ENCODE measurements at regions not wholly inside any gene's neighbourhood (a gene's known extent, or its start where the extent isn't known, plus 50 kb on each side); places are given as distances from the start of the nearest gene placed in this dataset.
"Not testable (repeated sequence)": the region's sequence is repeated elsewhere in the genome, so short reads cannot be mapped to it uniquely, and the experiment has no call there.

GRCh38 chr11:87628957-87629356 lies 546.3 kb downstream of the RAB38 start:
- Histone ChIP-seq H3K4me1 (ENCODE audit: control insufficient read depth, insufficient read depth, low read length) (no peaks in the 10 kb centered on the region), H3K9me3 (ENCODE audit: control insufficient read depth, low read depth, low read length) (no peaks in the 10 kb centered on the region), H3K27me3 (ENCODE audit: control insufficient read depth, insufficient read depth, low read length) (no peaks in the 10 kb centered on the region), H3K36me3 (ENCODE audit: control insufficient read depth, insufficient read depth, low read length) (no peaks in the 10 kb centered on the region), H3K4me3 (ENCODE audit: low read length) (no peak overlapping the region), H3K27ac (ENCODE audit: low read length) (no peak overlapping the region)
- no peak for DNase-seq

DNA sequence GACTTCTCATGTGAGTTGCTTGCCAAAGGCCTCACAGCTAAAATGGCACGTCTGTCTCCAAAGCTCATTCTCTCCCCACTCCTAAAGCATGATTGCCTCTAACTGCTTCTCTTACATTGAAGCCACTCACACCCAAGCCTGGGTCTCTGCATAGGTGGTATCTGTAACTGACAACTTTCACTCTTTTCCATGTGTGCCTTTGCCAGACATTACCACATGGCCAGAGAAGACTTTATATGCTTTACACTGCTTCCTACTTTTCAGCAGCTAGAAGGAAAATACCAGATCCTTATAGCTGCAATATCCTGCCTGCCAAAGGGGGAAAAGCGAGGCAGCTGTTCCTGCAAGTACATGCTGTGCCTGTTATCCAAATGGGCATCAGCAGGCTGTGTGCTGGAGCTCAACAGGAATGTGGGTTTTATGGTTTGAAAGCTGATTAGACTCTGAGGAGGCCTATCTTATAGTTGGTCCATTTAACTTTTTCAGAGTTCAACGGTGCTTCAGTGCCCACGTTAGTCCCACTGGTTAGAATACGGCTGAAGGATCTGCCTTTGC lies 547.1 kb downstream of the RAB38 start:
- no peak overlapping the region for H3K27ac ChIP-seq (ENCODE audit: low read length)
- DNase-seq, result no peak
- no CpG with 5 or more reads among the region's 5 CpGs for WGBS (ENCODE audit: insufficient coverage, low lambda C conversion rate)
- no peaks in the 10 kb centered on the region for H3K9me3 ChIP-seq (ENCODE audit: control insufficient read depth, low read depth, low read length)
- H3K27me3 ChIP-seq (ENCODE audit: control insufficient read depth, insufficient read depth, low read length), result no peaks in the 10 kb centered on the region
- no peaks in the 10 kb centered on the region for H3K4me1 ChIP-seq (ENCODE audit: control insufficient read depth, insufficient read depth, low read length)
- no peaks in the 10 kb centered on the region for H3K36me3 ChIP-seq (ENCODE audit: control insufficient read depth, insufficient read depth, low read length)
- no peak overlapping the region for H3K4me3 ChIP-seq (ENCODE audit: low read length)

GRCh38 chr11:87623531-87624365 lies 551.5 kb downstream of the RAB38 start:
- 100% methylated on average over 2 of the region's 24 CpGs for WGBS (ENCODE audit: insufficient coverage, low lambda C conversion rate)
- H3K36me3 ChIP-seq (ENCODE audit: control insufficient read depth, insufficient read depth, low read length); H3K4me3 ChIP-seq (ENCODE audit: low read length); H3K27ac ChIP-seq (ENCODE audit: low read length); H3K9me3 ChIP-seq (ENCODE audit: control insufficient read depth, low read depth, low read length); H3K4me1 ChIP-seq (ENCODE audit: control insufficient read depth, insufficient read depth, low read length); DNase-seq; H3K27me3 ChIP-seq (ENCODE audit: control insufficient read depth, insufficient read depth, low read length): not testable (repeated sequence)

GRCh38 chr11:87616511-87616910 lies 558.7 kb downstream of the RAB38 start:
- Histone ChIP-seq H3K36me3 (ENCODE audit: control insufficient read depth, insufficient read depth, low read length) (no peaks in the 10 kb centered on the region), H3K4me1 (ENCODE audit: control insufficient read depth, insufficient read depth, low read length) (no peaks in the 10 kb centered on the region), H3K4me3 (ENCODE audit: low read length) (no peak overlapping the region), H3K27me3 (ENCODE audit: control insufficient read depth, insufficient read depth, low read length) (no peaks in the 10 kb centered on the region), H3K27ac (ENCODE audit: low read length) (no peak overlapping the region), H3K9me3 (ENCODE audit: control insufficient read depth, low read depth, low read length) (no peaks in the 10 kb centered on the region)
- DNase-seq, result no peak

DNA sequence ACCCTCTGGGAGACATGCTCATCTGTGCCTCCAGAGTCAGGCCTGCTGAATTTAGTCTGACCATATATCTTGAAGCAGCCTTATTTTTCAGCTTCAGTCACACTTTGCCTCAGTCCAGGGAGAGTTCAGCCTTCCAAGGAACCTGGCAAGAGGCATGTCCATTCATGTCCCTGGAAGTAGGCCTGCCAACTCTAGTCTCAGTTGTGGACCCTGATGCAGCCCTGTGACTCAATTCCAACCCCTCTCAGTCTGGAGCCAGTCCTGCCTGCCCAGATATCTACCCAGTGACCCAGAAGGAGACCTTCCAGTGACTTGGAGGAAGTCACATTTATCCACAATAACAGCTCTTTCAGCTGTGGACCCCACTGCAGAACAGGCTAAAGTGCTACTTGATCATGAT lies 566.6 kb downstream of the TMEM135 start:
- Histone ChIP-seq H3K4me1 (ENCODE audit: control insufficient read depth, insufficient read depth, low read length) (no peaks in the 10 kb centered on the region), H3K36me3 (ENCODE audit: control insufficient read depth, insufficient read depth, low read length) (no peaks in the 10 kb centered on the region), H3K9me3 (ENCODE audit: control insufficient read depth, low read depth, low read length) (no peaks in the 10 kb centered on the region), H3K27me3 (ENCODE audit: control insufficient read depth, insufficient read depth, low read length) (no peaks in the 10 kb centered on the region), H3K4me3 (ENCODE audit: low read length) (no peak overlapping the region), H3K27ac (ENCODE audit: low read length) (no peak overlapping the region)
- no peak for DNase-seq

- Histone ChIP-seq H3K4me3 (ENCODE audit: low read length) (no peak overlapping the region), H3K27ac (ENCODE audit: low read length) (no peak overlapping the region), H3K9me3 (ENCODE audit: control insufficient read depth, low read depth, low read length) (no peaks in the 10 kb centered on the region), H3K27me3 (ENCODE audit: control insufficient read depth, insufficient read depth, low read length) (no peaks in the 10 kb centered on the region), H3K4me1 (ENCODE audit: control insufficient read depth, insufficient read depth, low read length) (no peaks in the 10 kb centered on the region), H3K36me3 (ENCODE audit: control insufficient read depth, insufficient read depth, low read length) (no peaks in the 10 kb centered on the region)
- no peak for DNase-seq
- WGBS (ENCODE audit: insufficient coverage, low lambda C conversion rate), result no CpG with 5 or more reads among the region's 2 CpGs
Measured at GRCh38 chr11:87603887-87604286, 566.2 kb downstream of the TMEM135 start.

DNA sequence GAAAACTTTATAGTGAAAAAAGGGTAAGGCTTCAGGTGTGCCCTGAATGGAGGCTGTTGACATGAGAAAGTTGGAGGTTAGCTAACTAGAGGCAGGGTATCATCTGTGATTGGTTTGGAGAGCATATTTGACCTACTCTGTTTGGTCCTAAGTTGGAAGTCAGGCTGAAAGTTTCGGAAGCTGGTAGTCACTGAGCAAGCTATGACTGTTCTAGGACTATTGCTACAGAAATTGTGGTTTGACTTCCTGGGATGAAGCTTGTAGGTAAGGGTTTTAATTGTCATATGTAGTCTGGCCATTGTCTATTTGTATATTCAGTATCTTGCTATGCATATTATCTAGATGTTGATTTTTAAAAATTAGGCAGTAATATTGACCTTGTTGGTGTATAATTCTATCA lies 565.0 kb downstream of the TMEM135 start:
- Histone ChIP-seq H3K4me3 (ENCODE audit: low read length) (no peak overlapping the region), H3K27ac (ENCODE audit: low read length) (no peak overlapping the region)
- no CpG with 5 or more reads among the region's 1 CpG for WGBS (ENCODE audit: insufficient coverage, low lambda C conversion rate)

DNA sequence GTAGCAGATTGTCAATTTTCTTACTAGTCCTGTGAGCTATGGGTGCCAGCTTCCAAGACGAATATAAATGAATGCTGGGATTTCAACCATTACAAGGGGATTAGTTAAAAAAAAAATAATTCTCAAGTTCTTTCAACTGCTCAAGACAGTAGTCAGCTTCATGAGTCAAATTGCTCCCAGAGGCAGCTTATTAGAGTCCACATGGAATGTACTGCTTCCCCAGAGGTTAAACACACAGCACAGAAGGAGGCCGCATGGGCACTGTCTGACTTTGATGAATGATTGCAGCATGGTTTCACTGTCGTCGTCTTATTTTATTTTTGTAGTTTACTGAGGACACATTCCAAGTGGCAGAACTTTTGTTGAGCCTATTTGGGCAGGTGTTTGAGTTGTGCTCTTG lies 563.2 kb downstream of the TMEM135 start:
- no peak overlapping the region for H3K27ac ChIP-seq (ENCODE audit: low read length)
- no peaks in the 10 kb centered on the region for H3K9me3 ChIP-seq (ENCODE audit: control insufficient read depth, low read depth, low read length)
- H3K4me3 ChIP-seq (ENCODE audit: low read length), result no peak overlapping the region
- H3K36me3 ChIP-seq (ENCODE audit: control insufficient read depth, insufficient read depth, low read length), result no peaks in the 10 kb centered on the region
- 100% methylated on average over 1 of the region's 4 CpGs for WGBS (ENCODE audit: insufficient coverage, low lambda C conversion rate)
- H3K4me1 ChIP-seq (ENCODE audit: control insufficient read depth, insufficient read depth, low read length), result no peaks in the 10 kb centered on the region
- H3K27me3 ChIP-seq (ENCODE audit: control insufficient read depth, insufficient read depth, low read length), result no peaks in the 10 kb centered on the region
- DNase-seq, result no peak

More for the DNA sequence above, 565.0 kb downstream of the TMEM135 start:
- Histone ChIP-seq H3K27me3 (ENCODE audit: control insufficient read depth, insufficient read depth, low read length) (no peaks in the 10 kb centered on the region), H3K9me3 (ENCODE audit: control insufficient read depth, low read depth, low read length) (no peaks in the 10 kb centered on the region), H3K4me1 (ENCODE audit: control insufficient read depth, insufficient read depth, low read length) (no peaks in the 10 kb centered on the region), H3K36me3 (ENCODE audit: control insufficient read depth, insufficient read depth, low read length) (no peaks in the 10 kb centered on the region)
- DNase-seq, result no peak

GRCh38 chr11:87597725-87598124 lies 560.0 kb downstream of the TMEM135 start:
- H3K9me3 ChIP-seq (ENCODE audit: control insufficient read depth, low read depth, low read length), result no peaks in the 10 kb centered on the region
- no peaks in the 10 kb centered on the region for H3K4me1 ChIP-seq (ENCODE audit: control insufficient read depth, insufficient read depth, low read length)
- no peak overlapping the region for H3K27ac ChIP-seq (ENCODE audit: low read length)
- no peaks in the 10 kb centered on the region for H3K27me3 ChIP-seq (ENCODE audit: control insufficient read depth, insufficient read depth, low read length)
- no peaks in the 10 kb centered on the region for H3K36me3 ChIP-seq (ENCODE audit: control insufficient read depth, insufficient read depth, low read length)
- H3K4me3 ChIP-seq (ENCODE audit: low read length), result no peak overlapping the region
- DNase-seq, result no peak

- WGBS (ENCODE audit: insufficient coverage, low lambda C conversion rate), result 90% methylated on average over 3 of the region's 5 CpGs
- H3K36me3 ChIP-seq (ENCODE audit: control insufficient read depth, insufficient read depth, low read length), result no peaks in the 10 kb centered on the region
- no peaks in the 10 kb centered on the region for H3K27me3 ChIP-seq (ENCODE audit: control insufficient read depth, insufficient read depth, low read length)
- H3K9me3 ChIP-seq (ENCODE audit: control insufficient read depth, low read depth, low read length), result no peaks in the 10 kb centered on the region
- no peak overlapping the region for H3K27ac ChIP-seq (ENCODE audit: low read length)
- DNase-seq, result no peak
- H3K4me3 ChIP-seq (ENCODE audit: low read length), result no peak overlapping the region
- H3K4me1 ChIP-seq (ENCODE audit: control insufficient read depth, insufficient read depth, low read length), result no peaks in the 10 kb centered on the region
Measured at GRCh38 chr11:87596176-87596575, 558.4 kb downstream of the TMEM135 start.

- WGBS (ENCODE audit: insufficient coverage, low lambda C conversion rate), result no CpG with 5 or more reads among the region's 3 CpGs
- Histone ChIP-seq H3K27ac (ENCODE audit: low read length) (no peak overlapping the region), H3K36me3 (ENCODE audit: control insufficient read depth, insufficient read depth, low read length) (no peaks in the 10 kb centered on the region), H3K4me1 (ENCODE audit: control insufficient read depth, insufficient read depth, low read length) (no peaks in the 10 kb centered on the region), H3K27me3 (ENCODE audit: control insufficient read depth, insufficient read depth, low read length) (no peaks in the 10 kb centered on the region), H3K9me3 (ENCODE audit: control insufficient read depth, low read depth, low read length) (no peaks in the 10 kb centered on the region), H3K4me3 (ENCODE audit: low read length) (no peak overlapping the region)
- DNase-seq, result no peak
Measured at GRCh38 chr11:87589082-87589481, 551.3 kb downstream of the TMEM135 start.

Measured in large intestine (tissue), 3 donors.